HCEC 1CT (cell line): ENCODE measurements at regions not wholly inside any gene's neighbourhood (a gene's known extent, or its start where the extent isn't known, plus 50 kb on each side); places are given as distances from the start of the nearest gene placed in this dataset.
A peak's percentile ranks its signal among the peaks of the same experiment; 100 is the strongest.
"Not testable (repeated sequence)": the region's sequence is repeated elsewhere in the genome, so short reads cannot be mapped to it uniquely, and the experiment has no call there.

Experiments used
- DNase-seq: peaks from one replicate; pipeline ENCODE4 v3.0.0-alpha.2; 2017

DNA sequence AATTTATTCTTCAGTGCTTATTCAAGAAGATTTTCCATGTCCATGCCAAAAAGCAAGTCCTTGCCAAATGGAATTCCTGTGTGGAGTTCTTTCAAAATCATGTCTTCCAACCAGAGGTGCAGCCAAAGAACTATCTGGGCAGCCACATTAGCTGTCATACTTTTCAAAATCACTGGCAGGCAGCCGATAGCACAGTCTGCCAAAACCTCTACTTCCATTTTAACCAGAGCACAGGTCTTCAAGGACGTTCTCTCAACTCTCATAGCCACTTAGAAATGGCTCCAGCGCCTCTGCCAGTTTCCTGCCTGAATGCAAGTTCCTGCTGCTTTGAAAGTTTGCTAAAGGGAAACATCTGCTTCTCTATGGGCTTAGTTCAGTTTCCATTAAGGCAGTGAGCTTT is 975.7 kb upstream of the ADGRL4 start:
- DNase-seq: peak; percentile 27

DNA sequence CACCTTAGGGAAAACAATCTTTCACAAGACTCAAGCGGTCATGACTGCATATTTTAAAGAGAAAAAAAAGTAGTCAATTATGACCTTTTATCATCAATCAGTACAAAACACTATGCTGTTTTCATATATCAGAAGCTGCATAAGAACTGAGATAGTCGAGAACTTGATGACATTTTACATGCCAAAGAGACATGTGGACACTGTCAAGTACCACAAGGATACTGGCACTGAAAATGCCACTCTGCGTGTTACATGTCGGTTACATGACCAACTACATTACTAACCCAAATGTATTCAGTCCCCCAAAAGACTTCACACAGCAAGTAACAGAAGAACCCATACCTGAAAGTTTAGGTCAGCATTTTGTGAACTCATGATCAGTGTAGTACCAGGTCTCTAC is 975.0 kb upstream of the ADGRL4 start:
- DNase-seq: no peak

DNA sequence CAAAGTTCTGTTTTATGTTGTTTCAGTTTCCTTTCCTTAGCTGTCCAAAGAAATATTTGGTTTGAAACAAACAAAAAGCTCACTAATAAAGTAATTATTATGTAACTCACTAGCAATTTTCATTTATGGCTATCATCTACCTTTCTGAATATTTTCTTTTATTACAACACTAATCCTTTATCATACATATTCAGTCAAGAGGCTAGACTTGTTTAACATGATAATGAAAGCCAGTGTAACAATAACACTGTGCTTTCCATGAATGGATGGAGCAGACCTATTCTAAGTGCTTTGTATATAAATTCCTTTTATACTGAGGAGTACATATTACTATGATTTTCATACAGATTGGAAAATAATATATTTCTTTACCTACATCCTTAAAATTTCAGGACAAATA is 972.8 kb upstream of the ADGRL4 start:
- DNase-seq: no peak

DNA sequence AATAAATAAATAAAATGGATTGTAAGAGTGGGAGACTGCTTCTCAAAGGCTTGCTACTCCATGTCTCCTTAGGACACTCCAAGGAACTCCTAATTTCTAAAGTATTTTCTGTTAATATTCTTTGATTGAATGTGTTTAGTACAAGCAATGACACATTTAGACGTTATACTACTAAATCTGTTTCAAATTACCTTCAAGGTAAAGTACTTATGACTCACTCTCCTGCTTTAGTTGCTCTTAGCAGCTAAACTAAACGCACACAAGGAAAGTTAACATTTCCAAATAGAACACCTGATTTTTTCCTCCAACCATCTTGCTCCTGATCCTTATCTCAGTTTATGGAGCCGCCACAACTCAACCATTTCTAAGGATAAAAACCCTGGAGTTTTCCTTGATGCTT is 969.8 kb upstream of the ADGRL4 start:
- no peak for DNase-seq

DNA sequence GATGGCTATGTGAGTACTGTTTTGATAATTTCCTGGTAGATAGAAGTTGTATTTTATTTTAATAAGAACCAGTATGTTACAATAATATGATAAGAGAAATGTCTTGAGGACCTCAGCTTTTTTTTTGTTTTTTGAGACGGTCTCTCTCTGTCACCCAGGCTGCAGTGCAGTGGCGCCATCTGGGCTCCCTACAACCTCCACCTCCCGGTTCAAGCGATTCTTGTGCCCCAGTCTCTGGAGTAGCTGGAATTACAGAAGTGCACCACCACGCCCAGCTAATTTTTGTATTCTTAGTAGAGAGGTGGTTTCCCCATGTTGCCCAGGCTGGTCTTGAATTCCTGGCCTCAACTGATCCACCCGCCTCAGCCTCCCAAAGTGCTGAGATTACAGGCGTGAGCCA is 968.1 kb upstream of the ADGRL4 start:
- DNase-seq: no peak

DNA sequence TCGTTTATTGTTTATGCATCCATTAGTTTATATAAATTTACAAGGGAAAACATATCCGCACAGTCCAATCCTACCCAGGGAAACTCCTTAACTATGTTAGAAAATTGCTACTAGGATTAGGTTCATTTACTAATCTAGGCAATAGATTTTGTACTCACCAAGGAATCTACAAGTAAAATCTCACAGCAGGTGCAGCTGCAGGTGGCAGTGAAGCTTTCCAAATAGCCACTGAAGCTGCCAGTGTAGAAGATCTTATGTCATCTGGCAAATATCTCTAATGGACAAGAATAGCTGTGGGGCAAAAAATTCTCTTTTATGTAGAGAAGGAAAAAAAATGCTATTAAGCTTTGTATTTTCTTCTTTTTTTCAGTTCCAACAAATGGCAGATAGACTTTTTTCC is 963.4 kb upstream of the ADGRL4 start:
- no peak for DNase-seq

DNA sequence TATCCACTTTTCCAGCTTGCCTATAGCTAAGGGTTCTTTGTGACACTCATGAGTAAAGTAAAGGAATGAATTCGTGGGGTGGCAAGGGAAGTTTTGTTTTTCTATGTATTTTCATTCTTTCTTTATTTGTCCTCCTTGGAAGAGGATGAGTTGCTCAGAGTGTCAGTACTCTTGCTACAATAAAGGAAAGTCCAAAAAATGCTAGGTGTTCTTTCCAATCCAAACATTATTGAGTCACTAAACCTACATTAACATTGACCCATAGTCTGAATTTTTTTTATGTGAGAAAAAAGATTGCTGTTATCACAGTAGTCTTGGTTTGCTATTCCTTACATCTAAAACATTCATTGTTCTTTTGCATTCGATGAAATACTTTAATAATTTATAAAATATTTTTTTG is 959.9 kb upstream of the ADGRL4 start:
- no peak for DNase-seq

DNA sequence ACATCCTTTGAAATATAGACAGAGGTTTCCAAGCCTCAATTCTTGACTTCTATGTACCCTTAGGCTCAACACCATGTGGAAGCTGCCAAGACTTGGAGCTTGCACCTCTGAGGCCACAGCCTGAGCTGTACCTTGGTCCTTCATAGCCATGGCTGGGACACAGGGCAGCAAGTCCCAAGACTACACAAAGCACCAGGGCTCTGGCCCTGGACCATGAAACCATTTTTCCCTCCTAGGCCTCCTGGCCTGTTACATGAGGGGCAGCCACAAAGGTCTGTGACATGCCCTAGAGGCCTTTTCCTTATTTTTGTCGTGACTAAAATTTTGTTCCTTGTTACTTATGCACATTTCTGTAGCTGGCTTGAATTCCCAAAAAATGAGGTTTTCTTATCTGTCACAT is 953.1 kb upstream of the ADGRL4 start:
- DNase-seq: no peak

DNA sequence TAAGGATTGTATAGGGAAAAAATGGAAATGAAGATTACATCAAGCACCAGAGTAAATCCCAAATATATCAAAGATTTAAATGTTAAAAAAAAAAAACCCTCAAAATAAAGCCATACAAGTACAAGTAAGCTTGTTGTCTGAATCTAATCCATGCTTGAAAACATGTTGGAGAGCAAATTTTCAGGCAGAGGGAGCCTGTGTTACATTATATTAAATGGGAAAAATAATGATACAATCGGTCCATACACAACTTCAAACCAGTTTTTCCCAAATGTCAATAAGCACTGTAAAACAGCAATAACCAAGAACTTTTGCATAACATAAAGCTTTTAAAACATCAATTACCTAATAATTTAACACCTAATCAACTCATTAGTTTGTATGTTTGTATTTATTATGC is 949.4 kb upstream of the ADGRL4 start:
- no peak for DNase-seq

DNA sequence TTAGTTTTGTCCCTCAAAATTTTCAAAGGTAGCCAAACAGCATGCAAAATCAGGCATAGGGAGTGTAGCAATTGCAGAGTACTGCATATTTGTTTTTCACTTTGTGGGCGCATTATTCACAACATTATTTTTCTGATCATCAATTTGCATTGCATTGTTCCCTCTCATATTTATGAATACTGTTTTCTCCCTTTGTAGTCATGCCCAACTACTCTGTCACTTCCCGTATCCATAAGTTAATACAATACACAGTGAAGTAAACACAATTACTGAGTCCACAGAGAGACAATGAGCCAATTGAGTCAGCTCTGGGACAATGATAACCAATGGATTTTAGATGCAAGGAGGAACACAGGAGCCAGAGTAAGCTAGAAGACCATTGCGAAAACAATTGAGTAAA is 944.0 kb upstream of the ADGRL4 start:
- no peak for DNase-seq

DNA sequence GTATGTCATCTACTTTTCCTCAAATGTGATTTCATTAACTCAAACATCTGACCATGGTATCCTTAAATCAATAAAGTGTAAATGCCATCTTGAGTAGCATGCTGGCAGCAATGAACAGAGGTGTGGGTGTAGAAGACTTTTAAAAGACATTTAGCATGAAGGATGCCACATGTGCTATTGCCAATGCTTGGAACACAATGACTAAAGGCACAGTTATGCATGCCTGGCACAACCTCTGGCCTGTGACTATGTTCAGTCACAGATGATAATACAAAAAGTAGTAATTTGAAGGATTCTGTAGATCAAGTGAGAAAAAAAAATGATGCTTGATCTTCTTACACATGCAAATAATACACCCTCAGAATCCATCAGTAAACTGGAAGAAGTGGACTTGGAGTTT is 938.9 kb upstream of the ADGRL4 start:
- DNase-seq: no peak

DNA sequence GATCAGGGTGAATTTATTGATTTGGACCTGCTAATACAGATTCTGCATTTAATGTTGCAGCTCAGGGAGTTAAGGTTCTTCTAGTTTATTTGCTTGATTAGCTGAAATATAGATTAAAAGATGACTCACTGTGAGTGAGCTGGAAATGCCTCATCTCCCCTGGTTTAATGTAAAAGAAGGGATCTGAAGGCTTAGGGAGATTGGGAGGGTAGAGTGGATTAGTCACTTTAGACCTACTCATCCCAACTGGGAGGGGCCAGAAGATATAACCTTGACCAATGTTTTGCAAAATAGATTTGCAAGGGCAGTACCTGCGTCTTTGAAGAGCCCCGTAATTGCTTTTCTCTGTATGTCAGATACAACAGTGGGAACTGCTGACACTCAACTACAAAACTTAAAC is 922.8 kb upstream of the ADGRL4 start:
- DNase-seq: peak; percentile 43

DNA sequence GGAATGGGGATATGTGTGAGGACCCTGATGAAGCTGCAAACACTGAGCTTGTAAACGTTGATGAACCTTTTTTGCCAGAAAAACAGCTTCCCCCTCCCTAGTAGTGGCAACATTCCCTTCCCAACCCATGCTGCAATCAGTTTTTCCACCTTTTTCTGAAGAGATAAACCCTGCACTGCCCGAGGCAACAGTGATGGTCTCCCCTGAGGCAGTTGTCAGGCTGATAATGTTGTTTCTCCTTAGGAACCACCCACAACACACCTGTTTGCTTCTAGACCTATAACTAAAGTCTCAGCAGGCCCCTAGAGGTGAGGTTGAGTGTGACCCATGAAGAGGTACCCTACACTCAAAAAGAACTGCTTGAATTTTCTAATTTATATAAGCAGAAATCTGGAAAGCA is 922.4 kb upstream of the ADGRL4 start:
- DNase-seq: no peak

DNA sequence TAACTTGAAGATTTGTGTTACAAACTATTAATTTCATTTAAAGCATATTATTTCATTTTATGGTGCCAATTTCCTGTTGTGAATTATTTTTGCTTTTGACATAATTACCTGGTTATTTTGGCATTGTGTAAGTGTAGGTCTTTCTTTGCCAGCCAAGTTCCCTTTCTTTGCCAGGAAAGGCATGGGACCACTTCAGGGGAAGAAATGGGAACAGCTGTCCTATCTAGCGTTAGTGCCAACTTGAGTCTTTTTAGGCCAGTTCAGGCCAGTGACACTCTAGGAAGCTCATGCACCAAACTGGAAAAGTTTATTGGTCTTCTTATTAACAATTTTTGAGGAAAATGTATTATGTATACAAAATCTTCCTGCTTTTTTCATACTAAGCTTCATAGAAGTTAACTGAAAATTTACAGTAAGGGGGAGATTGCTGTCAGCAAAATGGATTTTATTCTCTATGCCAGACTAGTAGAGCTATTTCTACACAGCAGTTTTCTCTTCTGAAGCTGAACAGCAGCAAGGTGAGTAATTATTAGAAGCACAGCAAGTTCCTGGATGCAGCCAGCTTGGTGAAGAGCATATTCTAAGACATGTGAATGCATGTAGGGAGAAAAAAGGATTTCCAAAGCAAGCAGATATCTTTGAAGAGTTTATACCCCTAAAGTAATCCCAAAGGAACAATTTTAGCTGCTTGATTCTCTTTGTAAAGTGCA is 914.6 kb upstream of the ADGRL4 start:
- no peak for DNase-seq

DNA sequence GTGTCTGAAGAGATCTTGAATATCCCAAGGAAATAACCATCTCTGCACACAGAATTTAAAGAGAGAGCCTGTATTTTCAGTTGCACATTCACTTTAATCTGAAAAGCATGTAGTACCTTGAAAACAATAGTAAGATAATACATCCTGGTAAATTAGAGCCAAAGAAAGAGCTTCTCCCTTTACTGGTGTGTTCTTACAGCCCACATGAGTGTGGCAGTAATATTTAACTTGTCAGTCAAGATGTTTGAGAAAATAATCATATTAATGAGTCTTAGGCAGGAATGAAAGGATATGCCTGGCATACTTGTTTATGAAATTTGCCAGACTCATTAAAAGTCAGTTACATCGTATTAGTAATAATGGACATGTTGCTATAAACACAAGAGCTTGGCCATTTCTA is 908.4 kb upstream of the ADGRL4 start:
- DNase-seq: no peak

DNA sequence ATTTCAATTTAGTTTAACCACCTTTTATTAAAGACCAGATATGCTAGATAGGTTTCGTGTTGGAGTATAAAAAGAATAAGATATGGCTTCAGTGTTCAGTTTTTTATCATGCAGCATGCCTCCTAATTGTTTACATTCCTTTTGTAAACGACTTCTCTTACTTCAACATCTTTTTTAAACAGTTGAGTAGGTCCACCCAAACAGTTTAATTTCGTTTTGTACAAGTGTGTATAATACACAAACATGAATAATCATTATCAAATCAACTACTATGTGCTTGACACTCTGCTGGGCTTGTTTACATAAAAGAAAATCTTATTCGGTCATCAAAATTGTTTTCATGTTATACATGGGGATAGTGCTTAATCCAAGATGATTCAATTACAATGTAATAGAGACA is 906.3 kb upstream of the ADGRL4 start:
- DNase-seq: no peak

DNA sequence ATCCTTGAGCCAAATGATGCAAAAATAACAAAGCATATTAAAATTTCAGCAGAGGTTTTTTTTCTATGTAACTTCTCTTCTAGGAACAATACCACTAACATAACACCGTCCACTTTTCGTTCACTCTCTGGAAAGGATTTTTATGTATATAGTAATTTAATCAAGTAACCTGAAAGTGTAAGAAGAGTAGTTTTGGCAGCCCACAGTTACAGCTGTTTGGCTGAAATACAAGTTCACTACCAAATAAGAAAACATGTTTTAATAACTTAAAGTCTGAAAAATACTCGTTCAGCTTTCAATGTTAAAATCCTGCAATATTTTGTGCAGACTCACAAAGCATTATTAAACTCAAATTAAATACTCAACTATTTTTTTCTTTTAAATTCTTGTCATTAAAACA is 896.8 kb upstream of the ADGRL4 start:
- DNase-seq: no peak

DNA sequence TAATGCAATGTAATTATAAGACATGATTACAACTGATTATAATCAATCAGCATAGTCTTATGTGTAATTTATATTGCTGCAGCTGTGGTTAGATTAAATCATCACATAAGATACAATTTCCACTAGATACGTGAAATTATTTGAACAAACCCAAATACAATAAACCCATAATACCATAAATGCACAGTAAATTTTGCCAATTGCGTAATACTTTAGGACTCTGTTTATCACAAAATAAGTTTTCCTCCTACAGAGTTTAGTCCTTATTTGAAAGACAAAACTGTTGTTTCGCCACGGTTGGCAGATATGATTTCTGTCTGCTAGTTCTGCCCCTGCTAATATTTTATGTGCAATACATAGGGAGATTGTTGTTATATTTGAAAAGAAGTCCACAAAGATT is 895.9 kb upstream of the ADGRL4 start:
- no peak for DNase-seq

DNA sequence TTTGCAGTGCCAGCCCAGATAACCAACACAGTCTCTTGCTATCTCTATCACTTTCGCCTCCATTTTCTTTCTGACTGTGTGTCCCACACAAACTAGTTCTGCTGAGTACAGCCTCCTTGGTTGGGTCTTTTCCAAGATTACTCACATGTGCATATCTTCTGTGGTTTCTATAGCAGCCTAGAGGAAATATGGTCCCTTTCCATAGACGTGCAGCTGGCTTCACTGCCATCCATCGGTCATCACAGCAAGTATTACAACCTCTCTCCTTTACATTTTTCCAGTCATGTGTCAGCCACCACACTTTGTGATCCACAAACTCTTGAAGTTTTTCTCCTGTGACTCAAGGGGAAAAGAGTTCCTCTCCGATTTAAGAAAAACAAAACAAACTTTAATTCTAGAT is 893.4 kb upstream of the ADGRL4 start:
- DNase-seq: peak; percentile 99

DNA sequence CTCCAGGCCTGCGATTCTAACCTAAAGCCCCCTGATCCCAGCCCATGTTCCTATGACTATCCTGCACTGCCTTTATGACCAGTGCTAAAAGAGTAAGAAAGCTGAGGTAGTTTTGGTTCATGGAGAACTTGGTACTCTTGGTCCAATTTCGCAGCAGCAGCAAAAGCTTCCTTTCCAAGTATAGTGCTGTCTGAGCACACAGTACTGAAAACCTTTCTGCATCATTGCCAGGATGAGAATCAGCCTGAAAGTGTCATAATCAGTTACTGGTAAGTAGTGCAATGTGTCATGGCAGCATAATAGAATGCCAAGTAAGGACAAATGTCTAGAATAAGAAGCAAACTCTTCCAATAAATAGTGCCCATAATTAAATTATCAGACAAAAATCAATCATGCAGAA is 889.6 kb upstream of the ADGRL4 start:
- no peak for DNase-seq

DNA sequence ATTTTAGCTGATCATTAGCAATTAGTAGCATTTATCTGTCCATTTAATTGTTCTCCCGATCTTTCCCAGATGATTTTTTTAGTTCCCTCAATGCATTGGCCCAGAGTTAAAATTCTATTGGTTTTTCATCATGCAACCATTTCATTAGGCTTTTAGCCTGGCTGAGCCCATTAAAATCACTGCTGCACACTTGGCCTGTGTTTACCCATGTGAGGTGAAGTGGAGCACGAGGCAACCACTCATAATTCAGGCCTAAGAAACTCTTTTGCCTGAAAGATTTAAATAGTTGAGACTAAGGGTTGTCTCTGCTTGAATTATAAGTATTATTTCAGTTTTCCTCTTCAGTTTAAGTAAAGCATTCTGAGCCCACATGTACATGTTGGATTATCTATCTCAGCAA is 889.0 kb upstream of the ADGRL4 start:
- no peak for DNase-seq

DNA sequence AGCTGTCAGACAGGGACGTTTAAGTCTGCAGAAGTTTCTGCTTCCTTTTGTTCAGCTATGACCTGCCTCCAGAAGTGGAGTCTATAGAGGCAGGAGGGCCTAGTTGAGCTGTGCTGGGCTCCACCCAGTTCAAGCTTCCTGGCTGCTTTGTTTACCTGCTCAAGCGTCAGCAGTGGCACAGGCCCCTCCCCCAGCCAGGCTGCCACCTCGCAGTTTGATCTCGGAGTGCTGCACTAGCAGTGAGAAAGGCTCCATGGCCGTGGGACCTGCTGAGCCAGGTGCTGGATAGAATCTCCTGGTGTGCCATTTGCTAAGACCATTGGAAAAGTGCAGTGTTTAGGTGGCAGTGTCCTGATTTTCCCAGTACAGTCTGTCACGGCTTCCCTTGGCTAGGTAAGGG is 887.6 kb upstream of the ADGRL4 start:
- DNase-seq: not testable (repeated sequence)

DNA sequence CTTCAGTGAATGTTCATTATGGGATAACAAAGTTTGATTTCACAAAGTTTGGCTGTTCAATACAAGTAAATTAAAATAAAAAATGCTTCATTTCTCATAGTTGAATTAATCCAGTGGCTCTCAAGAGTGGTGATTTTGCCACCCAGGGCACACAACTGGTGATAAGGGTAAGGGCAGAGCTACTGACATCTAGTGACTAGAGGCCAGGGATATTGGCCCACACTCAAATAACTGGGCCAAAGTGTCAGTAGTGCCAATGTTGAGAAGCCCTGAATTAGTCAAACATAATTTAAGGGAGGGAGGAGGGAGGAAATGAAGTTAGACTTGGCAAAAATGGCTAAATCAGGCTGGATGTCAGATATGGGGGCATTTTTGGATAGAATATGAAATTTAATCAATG is 880.5 kb upstream of the ADGRL4 start:
- DNase-seq: no peak

DNA sequence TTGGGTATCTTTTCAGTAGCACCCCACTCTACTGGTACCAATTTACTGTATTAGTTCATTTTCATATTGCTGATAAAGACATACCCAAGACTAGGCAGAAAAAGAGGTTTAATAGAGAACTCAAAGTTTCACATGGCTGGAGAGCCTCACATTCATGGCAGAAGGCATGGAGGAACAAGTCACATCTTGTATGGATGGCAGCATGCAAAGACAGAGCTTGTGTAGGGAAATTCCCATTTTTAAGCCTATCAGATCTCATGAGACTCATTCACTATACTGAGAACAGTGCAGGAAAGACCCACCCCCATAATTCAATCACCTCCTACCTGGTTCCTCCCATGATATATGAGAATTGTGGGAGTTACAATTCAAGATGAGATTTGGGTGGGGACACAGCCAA is 878.6 kb upstream of the ADGRL4 start:
- no peak for DNase-seq

DNA sequence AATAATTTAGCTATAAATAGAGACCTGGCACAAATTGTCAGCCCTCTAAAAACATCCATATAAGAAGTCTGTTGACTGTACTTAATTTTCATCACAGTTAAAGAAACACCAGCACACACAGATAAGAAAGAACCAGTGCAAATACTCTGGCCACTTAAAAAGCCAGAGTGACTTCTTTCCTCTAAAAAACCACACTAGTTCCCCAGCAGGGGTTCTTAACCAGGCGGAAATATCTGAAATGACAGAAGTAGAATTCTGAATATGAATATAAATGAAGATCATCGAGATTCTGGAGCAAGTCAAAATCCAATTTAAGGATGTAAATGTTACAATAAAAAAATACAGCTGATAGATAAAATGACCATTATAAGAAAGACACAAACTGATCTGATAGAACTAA is 870.6 kb upstream of the ADGRL4 start:
- no peak for DNase-seq

DNA sequence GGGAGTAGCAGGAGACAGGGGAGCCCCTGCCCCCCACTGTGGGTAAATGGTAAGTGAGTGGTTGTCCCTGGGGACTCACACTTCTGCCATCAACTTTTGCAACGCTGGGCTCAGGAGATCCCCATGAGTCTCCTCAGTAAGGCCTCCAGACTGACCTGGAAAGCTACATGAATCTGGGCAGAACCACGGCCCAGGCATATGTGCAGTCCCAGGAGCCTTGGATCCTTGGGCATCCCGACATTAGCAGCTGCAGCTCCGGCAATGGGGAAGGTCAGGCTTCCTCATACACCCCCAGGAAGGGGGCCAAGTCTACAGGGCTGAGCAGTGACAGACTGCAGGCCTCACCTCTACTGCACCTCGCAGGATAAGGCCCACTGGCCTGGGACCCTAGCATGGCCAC is 868.7 kb upstream of the ADGRL4 start:
- no peak for DNase-seq
